IPS DF 4.7 (cell line): ENCODE measurements at regions not wholly inside any gene's neighbourhood (a gene's known extent, or its start where the extent isn't known, plus 50 kb on each side); places are given as distances from the start of the nearest gene placed in this dataset.

Experiments
- DNase-seq: peaks from one replicate; pipeline ENCODE4 v3.0.0-alpha.2; 2013; ENCODE audit warnings: low spot score; ENCODE audit errors: extremely low read depth

DNA sequence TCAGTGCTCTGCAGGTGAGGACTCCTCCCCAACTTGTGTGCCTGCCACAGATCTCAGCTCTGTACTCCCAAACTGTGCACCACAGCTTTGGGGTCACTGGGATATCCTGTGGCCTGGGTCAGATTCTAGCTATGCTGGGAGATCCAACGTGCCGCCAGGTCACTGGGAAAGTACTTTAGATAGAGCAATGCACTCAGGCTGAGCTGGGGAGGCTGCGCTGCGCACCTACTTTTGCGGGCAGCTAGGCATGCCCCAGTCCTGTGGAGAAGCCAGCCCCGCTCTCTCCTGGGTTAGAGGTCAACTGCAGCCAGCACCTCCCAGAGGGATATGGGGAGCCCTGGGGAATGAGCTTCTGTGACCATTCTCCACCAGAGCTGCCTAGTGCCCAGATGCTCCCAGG, 552.1 kb upstream of the CDH9 start:
- no peak for DNase-seq

DNA sequence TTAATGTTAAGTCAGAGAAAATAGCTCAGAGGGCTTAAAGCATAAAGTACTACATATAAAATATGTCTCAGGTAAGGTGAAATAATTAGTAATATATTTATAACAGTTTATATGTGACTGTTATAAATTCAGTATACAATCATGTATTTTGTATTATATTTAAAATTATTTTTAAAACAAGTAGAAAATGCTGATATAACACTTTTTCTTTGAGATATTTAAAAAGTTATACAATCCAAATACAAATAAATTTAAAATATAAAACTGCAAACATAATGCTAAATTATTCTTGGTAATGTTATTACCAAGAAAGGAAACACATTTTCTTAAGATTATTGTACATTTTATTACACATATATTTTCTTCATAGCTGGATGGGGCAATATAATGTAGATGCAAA, 539.9 kb upstream of the CDH9 start:
- DNase-seq = no peak

DNA sequence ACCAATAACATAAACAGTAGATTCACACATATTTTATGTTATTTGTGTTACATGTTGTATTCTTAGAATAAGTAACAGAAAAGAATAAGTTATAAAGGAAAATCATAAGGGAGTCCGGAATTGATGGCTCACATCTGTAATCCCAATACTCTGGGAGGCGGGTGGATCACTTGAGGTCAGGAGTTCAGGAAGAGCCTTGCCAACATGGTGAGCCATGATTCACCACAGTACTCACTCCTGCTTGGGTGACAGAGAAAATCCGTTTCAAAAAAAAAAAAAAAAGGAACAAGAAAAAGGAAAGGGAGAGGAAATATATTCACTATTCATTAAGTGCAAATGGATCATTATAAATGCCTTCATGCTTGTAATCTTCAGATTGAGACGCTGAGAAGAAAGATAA, 533.3 kb upstream of the CDH9 start:
- no peak for DNase-seq

DNA sequence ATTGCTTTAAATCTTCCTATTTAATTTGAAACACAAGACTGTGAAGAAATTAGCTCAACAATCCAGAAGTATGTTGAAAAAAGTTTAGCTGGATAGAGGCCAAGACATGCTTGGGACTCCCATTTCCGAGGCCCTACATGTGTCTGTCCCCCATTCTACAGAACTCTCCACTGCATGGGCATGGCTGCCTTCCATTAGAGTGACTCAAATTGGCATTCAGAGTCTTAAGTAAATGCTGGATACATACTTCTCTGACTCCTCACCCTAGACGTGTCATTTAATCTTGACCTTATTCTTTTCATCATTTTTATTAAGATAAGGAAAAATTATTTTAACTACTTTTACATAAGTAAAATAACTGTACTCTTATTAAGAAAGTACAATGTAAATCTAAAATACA, 530.4 kb upstream of the CDH9 start:
- DNase-seq = no peak

DNA sequence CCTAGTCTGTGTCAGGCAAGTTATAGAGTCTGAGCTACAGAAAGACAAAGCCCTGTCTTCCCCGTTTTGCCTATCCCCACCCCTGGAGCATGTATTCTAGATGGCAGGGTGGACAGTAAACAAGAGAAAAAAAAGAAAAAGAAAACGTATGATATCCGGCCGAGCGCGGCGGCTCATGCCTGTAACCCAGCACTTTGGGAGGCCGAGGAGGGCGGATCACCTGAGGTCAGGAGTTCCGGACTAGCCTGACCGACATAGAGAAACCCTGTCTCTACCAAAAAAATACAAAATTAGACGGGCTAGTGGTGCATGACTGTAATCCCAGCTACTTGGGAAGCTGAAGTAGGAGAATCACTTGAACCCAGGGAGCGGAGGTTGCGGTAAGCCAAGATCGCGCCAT, 523.0 kb upstream of the CDH9 start:
- no peak for DNase-seq

DNA sequence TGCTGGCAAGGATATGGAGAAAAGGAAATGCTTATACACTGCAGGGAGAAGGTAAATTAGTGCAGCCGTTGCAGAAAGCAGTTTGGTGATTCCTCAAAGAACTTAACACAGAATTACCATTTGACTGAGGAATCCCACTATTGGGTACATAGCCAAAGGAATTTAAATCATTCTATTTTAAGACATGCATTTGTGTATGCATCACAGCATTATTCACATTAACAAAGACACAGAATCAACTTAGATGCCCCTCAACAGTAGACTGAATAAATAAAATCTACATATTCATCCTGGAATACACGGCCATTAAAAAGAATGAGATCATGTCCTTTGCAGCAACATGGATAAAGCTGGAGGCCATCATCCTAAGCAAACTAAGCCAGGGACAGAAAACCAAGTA, 510.1 kb upstream of the CDH9 start:
- DNase-seq = peak; percentile 19

DNA sequence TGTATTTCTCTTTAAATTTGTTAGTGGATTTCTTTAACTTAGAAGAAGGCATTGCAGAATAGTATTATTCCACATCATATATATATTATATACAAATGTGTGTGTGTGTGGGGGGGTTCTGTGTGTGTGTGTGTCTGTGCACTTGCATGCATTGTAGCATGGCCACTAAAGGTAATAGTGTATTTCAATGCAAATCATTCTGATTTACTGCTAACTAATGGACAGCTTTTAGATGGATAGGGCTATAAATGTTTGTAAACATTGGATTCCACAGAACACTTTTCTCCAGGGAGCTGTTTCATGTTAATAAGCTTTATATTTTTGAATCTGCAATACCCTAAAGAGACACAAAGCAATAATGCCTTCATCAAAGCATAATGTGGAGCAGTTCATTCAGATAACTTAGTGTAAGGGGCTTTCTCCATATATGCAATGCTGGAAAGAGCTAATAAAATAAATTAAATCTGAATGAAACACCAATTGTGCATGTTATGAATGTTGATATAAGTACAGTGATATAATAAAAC, 496.7 kb upstream of the CDH9 start:
- no peak for DNase-seq

DNA sequence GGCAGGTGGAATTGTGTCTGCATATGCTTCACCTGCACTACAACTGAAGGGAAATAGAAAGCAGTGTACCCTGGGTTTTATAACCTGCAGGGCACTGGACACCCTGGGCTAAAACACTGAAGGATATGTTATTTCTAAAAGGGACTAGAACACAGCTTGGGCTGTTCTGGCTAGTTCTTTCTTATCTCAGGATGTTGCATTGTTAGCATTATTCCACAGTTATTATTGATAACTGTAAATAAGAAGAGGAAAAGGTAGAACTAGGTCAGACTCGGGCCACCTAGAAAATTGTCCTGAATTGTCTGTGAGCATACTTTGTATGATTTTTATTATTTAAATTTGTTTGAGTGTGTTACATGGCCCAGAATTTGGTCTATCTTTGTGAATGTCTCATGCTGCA, 493.9 kb upstream of the CDH9 start:
- DNase-seq = no peak

DNA sequence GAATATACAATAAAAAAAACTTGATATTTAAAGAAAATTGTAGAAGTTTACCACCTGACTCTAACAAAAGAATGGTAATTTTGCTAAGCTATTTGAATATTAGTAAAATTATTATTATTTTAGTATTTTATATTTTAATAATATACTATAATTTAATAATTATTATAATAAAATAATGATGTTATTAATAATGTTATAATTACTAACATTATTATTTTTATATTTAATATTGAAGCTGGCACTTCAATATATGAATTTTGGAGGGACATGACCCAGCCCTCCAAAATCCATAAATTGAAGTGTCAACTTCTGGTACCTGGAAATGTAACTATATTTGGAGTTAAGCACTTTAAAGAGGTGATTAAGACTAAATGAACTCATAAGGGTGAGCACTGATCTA, 486.1 kb upstream of the CDH9 start:
- no peak for DNase-seq

DNA sequence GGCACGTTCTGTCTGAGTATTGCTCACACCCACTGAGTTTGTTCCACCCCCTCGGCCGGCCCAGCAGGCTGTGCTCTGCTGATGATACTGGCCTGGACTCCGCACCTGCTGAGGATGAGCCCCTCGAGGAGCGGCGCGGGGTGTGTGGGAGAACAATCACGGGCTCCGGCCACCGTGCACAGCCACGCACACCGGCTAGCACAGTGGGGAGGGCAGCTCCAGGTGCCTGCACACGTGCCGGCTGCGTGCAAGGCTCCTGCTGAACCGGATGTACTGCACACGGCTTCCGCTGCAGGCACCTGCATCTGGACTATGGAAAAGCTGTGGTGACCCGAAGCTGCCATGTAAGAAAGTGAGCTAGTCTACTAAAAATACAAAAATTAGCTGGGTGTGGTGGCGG, 485.2 kb upstream of the CDH9 start:
- no peak for DNase-seq

DNA sequence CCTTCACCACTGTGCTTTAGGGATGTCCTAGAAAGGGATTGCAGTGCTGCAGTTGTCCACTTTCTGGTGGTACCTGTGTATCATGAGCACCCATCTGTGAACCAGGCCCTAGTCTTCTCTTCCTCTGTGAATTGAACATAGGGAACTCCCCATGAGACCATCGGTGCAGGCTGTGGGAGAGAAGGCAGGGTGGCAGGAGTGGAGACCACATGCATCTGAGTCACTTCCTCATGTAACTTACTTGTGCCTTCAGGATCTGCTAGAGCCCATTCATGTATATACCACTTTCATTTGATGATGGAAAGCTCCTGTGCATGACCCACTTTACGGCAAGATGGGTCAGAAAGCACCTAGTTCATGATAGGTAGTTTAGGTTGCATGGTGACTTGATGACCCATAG, 478.1 kb upstream of the CDH9 start:
- no peak for DNase-seq

DNA sequence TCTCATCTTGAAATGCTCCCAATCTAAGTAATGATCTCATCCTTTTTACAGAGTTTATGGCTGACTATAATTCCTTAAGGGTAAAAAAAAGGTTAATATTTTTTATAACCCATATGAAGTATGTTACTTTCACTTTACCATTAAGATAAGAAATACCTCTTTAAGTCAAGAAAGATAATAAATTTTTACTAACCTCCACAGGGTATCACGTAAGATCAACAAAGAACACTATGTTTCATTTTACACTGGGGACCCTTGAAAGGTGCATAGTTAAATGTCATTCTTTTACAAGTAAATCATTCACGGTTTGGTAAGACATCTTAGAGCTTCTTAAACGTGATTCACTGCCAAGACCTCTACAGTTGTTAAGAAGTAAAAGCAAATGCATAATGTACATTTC, 472.7 kb upstream of the CDH9 start:
- no peak for DNase-seq

DNA sequence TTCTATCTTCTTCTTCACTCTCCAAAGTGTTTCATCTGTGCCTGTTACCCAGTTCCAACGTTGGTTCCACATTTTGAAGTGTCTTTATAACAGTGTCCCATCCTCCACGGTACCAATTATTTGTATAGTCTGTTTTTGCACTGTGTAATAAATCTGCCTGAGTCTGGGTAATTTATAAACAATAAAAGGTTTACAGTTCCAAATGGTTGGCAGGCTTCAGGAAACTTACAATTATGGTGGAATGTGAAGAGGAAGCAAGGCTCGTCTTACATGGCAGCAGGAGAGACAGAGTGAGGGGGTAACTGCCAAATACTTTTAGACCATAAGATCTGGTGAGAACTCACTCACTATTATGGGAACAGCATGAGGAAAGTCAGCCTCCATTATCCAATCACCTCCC, 465.4 kb upstream of the CDH9 start:
- DNase-seq = no peak

DNA sequence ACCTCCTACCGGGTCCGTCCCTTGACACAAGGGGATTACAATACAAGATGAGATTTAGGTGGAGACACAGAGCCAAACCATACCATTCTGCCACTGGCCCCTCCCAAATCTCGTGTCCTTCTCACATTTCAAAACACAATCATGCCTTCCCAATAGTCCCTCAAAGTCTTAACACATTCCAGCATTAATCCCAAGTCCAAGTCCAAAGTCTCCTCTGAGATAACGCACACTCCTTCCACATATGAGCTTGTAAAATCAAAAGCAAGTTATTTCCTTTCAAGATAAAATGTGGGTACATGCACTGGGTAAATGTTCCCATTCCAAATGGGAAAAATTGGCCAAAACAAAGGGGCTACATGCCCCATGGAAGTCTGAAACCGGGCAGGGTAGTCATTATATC, 463.9 kb upstream of the CDH9 start:
- DNase-seq = no peak

DNA sequence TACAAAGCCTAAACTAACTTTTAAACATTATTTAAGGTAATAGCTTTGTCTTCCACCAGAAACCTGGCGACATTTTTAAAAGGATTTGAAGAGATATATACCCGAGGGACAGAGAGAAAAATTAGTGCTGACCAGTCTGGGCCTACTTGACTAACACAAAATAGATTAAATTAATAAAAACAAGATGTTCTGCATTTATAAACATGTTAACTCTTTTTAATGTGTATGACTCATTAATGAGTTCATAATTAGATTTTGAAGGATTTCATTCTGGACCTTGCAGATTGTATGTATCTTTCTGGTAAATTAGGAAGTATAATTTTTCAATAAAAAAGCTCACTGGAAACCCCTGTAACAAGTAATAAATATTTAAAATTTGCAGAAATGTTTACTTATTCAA, 459.1 kb upstream of the CDH9 start:
- no peak for DNase-seq

DNA sequence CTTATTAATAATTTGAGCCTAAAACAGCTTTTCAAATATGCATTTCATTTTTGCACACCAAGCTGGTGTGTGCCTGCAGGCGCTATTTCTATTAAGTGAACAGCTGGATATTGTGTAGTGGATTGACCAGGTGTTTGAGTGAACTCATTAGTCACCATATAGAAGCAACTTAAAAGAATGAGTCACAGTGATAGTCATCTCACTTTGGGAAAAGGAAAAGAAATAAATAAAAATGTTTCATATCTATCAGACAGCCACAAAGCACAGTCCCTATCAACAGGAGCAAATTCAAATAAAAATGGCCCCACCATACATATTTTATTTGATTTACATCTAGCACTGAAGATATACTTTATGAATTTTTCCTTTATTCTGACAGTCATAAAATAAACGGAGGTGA, 456.5 kb upstream of the CDH9 start:
- DNase-seq = no peak

DNA sequence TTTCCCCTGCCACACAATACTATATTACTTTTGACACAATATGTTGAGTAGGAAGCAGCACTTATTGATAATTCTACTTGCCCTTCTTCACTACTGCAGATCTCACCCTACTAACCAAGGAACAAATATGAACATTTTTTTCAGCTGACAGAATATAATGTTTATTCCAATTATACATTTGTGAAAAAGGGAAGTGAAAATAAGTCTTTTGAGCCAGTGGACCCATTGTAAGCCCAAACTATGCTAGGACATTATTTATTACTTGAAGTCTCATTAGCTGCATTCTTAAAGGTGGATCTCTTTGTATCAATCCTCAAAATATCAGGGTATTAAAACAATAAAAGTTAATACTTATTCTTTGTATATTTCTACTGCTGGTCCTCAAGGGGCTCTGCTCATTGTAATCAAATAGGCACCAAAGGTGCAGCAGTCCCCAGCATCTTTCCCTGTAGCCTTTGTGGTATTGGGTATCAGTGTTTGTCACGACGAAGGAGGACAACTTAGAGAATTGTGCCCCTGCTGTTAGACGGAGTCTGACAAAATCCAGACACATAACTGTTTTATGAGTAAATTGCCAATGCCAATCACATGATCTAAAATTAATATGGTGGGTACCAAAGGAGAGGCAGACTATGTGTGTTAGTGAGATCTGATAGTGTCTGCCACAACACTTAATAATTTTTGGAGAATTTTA, 453.5 kb upstream of the CDH9 start:
- DNase-seq = no peak

DNA sequence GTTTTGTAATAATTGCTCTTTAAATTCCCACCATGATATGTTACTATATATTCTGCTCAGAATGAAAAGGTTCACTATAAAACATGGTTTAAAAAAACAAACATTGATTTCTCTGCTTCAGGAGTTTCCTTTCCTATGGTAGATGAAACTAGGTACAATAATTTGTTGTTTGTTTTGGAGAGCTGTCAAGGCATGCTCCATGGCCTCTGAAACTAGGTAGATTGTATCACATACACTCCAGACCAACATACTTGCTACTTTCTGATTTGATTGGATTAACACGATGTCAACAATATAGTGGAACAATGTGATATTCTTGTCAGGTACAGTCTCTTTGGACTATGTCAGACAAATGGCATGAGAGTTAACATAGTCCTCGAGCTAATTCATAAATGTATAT, 452.7 kb upstream of the CDH9 start:
- DNase-seq = no peak

DNA sequence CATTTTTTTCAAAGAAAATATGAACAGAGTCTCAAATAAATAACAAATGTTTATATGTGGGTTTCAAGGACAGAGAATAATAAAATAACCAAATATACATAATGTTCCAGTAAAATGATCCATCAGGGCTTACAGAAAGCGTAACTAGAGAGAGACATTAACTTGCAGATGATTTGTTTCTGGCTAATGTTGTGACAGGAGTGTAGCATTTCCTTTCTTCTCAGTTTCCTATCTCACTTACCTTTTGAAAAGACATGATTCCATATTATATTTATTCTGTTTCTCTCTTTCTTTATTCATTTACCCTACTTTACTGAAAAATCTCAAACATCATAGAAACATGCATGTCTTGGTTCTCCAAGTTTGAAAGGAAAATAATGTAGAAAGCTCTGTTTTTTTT, 451.3 kb upstream of the CDH9 start:
- no peak for DNase-seq

DNA sequence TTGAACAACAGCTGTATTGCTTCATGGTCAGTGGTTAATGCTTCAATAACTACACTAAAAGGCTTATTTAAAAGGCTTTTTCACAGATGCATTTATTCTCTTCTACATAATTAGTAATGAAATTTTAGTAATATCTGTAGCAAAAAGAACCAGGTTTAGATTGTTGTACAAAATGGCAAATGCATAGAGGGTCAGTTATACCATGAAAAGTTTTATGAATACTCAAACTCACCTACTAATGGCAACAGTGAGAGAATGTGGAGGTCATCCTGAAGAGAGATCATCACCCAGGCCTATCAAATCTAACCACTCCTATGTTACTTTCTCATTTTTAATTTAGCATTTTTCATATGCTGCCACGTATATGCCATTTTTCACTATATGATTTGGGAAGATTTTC, 444.3 kb upstream of the CDH9 start:
- no peak for DNase-seq

DNA sequence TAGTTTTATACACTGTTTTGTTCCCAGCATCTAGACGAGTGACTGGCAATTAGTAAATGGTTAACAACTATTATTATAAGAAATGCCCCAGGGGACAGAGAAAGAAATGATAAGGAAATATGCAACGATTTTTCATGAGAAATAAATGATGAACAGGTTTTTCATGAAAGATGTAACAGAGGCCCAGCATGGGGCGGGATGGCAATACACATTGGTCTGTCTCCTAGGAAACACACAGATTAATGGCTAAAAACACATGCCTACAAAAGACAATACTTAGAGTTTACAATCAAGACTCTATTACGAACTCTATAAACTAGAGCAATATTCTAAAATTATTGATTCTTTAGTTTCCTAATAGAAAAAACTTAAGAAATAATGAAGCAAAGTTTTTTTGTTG, 441.5 kb upstream of the CDH9 start:
- no peak for DNase-seq

DNA sequence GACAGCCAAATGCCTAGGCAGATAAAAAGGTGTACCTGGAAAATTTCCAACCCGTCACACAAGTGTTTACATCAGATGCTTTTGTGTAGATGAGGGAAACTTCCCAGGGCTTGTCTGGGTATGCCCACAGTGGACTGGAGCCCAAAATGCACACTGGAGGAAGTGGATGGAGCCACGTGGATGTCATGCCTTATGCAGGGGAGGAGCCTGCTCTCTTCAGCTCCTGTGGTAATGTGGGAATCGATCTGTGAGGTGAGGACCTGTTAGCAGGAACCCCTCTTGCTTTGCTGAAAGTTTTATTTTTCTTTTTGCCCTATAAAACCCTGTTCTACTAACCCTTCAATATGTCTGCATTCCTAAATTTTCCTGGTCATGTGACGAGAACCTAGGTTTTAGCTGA, 439.2 kb upstream of the CDH9 start:
- DNase-seq = no peak

DNA sequence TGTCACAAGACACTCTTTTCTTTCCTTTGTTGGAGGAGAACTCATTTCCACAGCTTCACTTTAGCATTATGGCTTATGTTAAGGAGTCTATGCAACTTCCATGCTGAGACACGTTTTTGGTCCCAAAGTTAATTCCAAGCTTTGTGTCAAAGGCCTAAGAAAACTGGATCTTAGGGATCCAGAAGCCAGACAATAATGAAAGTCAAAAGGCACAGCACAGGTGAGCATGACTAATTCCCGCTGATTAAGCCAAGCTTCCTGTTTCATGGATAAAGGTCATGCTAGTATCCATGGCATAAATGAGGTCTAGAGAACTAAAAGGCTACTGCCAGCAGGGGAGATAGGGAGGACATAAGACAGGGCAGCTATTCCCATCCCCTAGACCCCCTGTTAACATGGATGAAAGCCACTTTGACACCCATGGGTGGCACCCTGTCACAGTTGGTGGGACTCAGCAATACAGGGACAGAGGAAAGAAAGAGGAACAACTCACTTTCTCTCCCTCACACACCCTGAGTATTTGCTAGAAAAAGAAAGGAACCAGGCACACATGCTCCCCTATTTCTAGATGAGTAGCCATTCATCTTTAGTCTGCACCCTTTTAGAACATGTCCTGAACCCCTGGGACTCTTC, 438.1 kb upstream of the CDH9 start:
- DNase-seq = no peak
